HepG2 (cell line): ENCODE measurements at regions not wholly inside any gene's neighbourhood (a gene's known extent, or its start where the extent isn't known, plus 50 kb on each side); places are given as distances from the start of the nearest gene placed in this dataset.

ENCODE experiments used
- ATAC-seq: fragments of 200-7000 bp; cut with Tn5 transposase; 3 replicates; pipeline ENCODE4 v1.9.1; 2020; ENCODE audit warnings: mild to moderate bottlenecking, moderate library complexity
- BruUV-seq: library from RNA; stranded (reverse); fragments of 400-500 nt; replicated peaks from 2 replicates; lab custom pipeline; 2021; lab: Mats Ljungman, UMichigan
- CTCF ChIA-PET: fragments of 300-600 bp; formaldehyde crosslinking; extraction: SDS; loops from one replicate; lab custom pipeline; 2021; ENCODE audit warnings: low total read pairs, inconsistent platforms, low intra/inter-chr PET ratio; lab: Yijun Ruan, JAX
- POLR2A ChIA-PET: fragments of 350-600 bp; sonication (Branson Sonifier 250); formaldehyde crosslinking; loops from one replicate; lab custom pipeline; 2020; ENCODE audit warnings: antibody characterized with exemption, inconsistent platforms; lab: Yijun Ruan, JAX
- DNase-seq: peaks from one replicate; pipeline ENCODE4 v3.0.0-alpha.2; 2015; ENCODE audit warnings: low spot score
- FAIRE-seq: peaks from 3 replicates; lab custom pipeline; 2011; peaks lifted over from hg19 to GRCh38; lab: Jason Lieb, UNC
- H2AFZ ChIP-seq: one replicate; pipeline ENCODE4 v1.6.1; 2011; ENCODE audit warnings: low read length, inconsistent platforms
- H3K27ac ChIP-seq: fragments of 300-600 bp; 3 replicates; pipeline ENCODE4 v1.8.0; 2011; ENCODE audit warnings: mixed run types, mild to moderate bottlenecking, mixed read lengths, low read length, inconsistent platforms; ENCODE audit not compliant: insufficient read depth; ENCODE audit errors: extremely low read length
- H3K27me3 ChIP-seq, 2 experiments: fragments of 200-600 bp in 1 of 2; 2 replicates in 1 of 2; 3 replicates in 1 of 2; pipeline versions ENCODE4 v1.6.0 to v1.8.0; 2011; ENCODE audit warnings: low read length in 2 of 2, mild to moderate bottlenecking in 2 of 2, moderate library complexity in 2 of 2, inconsistent platforms in 1 of 2; ENCODE audit not compliant: insufficient read depth in 2 of 2, control insufficient read depth in 1 of 2
- H3K36me3 ChIP-seq, 2 experiments: fragments of 200-600 bp in 1 of 2; replicated peaks in 1 of 2; 2 replicates in 1 of 2; 3 replicates in 1 of 2; pipeline versions ENCODE4 v1.5.1 to v1.8.0; 2011; ENCODE audit warnings: low read length in 2 of 2, inconsistent platforms in 1 of 2; ENCODE audit not compliant: insufficient read depth in 2 of 2, control insufficient read depth in 1 of 2
- H3K4me1 ChIP-seq: 2 replicates; pipeline ENCODE4 v1.5.1; 2012; ENCODE audit warnings: low read length, inconsistent platforms; ENCODE audit not compliant: insufficient read depth
- H3K4me2 ChIP-seq: 2 replicates; pipeline ENCODE4 v1.6.0; 2011; ENCODE audit warnings: low read depth, low read length, inconsistent platforms
- H3K4me3 ChIP-seq, 3 experiments: fragments of 200-600 bp in 1 of 3; sonication (generic), shearing (Covaris generic) in 1 of 3; replicated peaks in 1 of 3; 2 replicates each; pipeline ENCODE4 v1.5.1; 2011 to 2016; ENCODE audit warnings: low read length in 3 of 3, inconsistent platforms in 2 of 3, low read depth in 2 of 3, mild to moderate bottlenecking in 2 of 3, control low read depth in 1 of 3, mixed read lengths in 1 of 3; ENCODE audit not compliant: insufficient read depth in 1 of 3
- H3K79me2 ChIP-seq: one replicate; pipeline ENCODE4 v1.6.1; 2011; ENCODE audit warnings: low read length, inconsistent platforms; ENCODE audit not compliant: insufficient read depth
- H3K9ac ChIP-seq: 2 replicates; pipeline ENCODE4 v1.6.0; 2011; ENCODE audit warnings: mild to moderate bottlenecking, low read depth, low read length, inconsistent platforms; ENCODE audit not compliant: insufficient read depth
- H3K9me3 ChIP-seq: 2 replicates; pipeline ENCODE4 v1.5.1; 2012; ENCODE audit warnings: mild to moderate bottlenecking, low read length
- H4K20me1 ChIP-seq: 2 replicates; pipeline ENCODE4 v1.6.0; 2011; ENCODE audit warnings: inconsistent platforms, mild to moderate bottlenecking, low read length, moderate library complexity; ENCODE audit not compliant: insufficient read depth
- DMAP1 ChIP-seq: IDR thresholded peaks from 2 replicates; pipeline ENCODE4 v1.6.1; 2016
- FOXO4 ChIP-seq: sonication (generic); formaldehyde crosslinking; conservative IDR thresholded peaks from 2 replicates; pipeline ENCODE4 v1.8.1; 2023; ENCODE audit warnings: missing genetic modification reagents
- HINFP ChIP-seq: sonication (generic); formaldehyde crosslinking; IDR thresholded peaks from 2 replicates; pipeline ENCODE4 v1.4.0; 2020; ENCODE audit warnings: low read depth, mild to moderate bottlenecking, missing genetic modification reagents
- HOXA9 ChIP-seq: sonication (generic); formaldehyde crosslinking; IDR thresholded peaks from 2 replicates; pipeline ENCODE4 v1.8.1; 2022; ENCODE audit warnings: missing genetic modification reagents, mild to moderate bottlenecking, moderate library complexity, borderline replicate concordance
- IKZF5 ChIP-seq: IDR thresholded peaks from 2 replicates; pipeline ENCODE4 v1.6.1; 2018; ENCODE audit warnings: missing genetic modification reagents, mild to moderate bottlenecking, missing compliant biosample characterization
- MBD4 ChIP-seq: IDR thresholded peaks from 2 replicates; pipeline ENCODE4 v1.6.1; 2012; ENCODE audit warnings: low read length, inconsistent platforms, borderline replicate concordance
- MXD3 ChIP-seq: IDR thresholded peaks from 2 replicates; pipeline ENCODE4 v1.6.1; 2016; ENCODE audit warnings: mild to moderate bottlenecking, missing biosample characterization, missing genetic modification reagents
- RAD21 ChIP-seq: fragments of 450-650 bp; formaldehyde crosslinking; IDR thresholded peaks from 2 replicates; pipeline ENCODE4 v1.5.0; 2020; ENCODE audit warnings: mild to moderate bottlenecking
- SKIL ChIP-seq: sonication (generic); formaldehyde crosslinking; IDR thresholded peaks from 2 replicates; pipeline ENCODE4 v1.8.0; 2022; ENCODE audit warnings: missing genetic modification reagents, mild to moderate bottlenecking, moderate library complexity, borderline replicate concordance
- SRSF1 ChIP-seq: fragments of 200-400 bp; formaldehyde crosslinking; optimal IDR thresholded peaks from 2 replicates; pipeline ENCODE3; 2017; ENCODE audit warnings: mild to moderate bottlenecking, low read depth, low read length, moderate library complexity
- ZNF564 ChIP-seq: sonication (generic); formaldehyde crosslinking; IDR thresholded peaks from 2 replicates; pipeline ENCODE4 v1.8.1; 2023; ENCODE audit warnings: mild to moderate bottlenecking, missing genetic modification reagents
- ZNF710 ChIP-seq: sonication (generic); formaldehyde crosslinking; IDR thresholded peaks from 2 replicates; pipeline ENCODE4 v1.5.0; 2020; ENCODE audit warnings: mild to moderate bottlenecking, missing genetic modification reagents, borderline replicate concordance
- ZNF773 ChIP-seq: sonication (generic); formaldehyde crosslinking; IDR thresholded peaks from 2 replicates; pipeline ENCODE4 v1.4.0; 2020; ENCODE audit warnings: missing genetic modification reagents, borderline replicate concordance
- ZNF83 ChIP-seq: sonication (generic); formaldehyde crosslinking; IDR thresholded peaks from 2 replicates; pipeline ENCODE4 v1.4.0; 2020; ENCODE audit warnings: missing genetic modification reagents, mild to moderate bottlenecking, borderline replicate concordance
- WGBS: methylation state at CpG from one replicate; pipeline ENCODE4 v1.1.6; 2017; ENCODE audit warnings: low lambda C conversion rate; 5-methylcytosine and 5-hydroxymethylcytosine counted together
- in situ Hi-C: cut with HindIII; loops from 2 replicates; pipeline ENCODE4 v1.10.0; 2017; ENCODE audit warnings: low pct_unique_long_range_greater_than_20kb; ENCODE audit not compliant: extremely low pct_ligation_motif_present
- intact Hi-C: fragments of 100-400 bp; cut with micrococcal nuclease; formaldehyde crosslinking; loops from one replicate; pipeline ENCODE4 v1.10.0; 2022; ENCODE audit not compliant: unreplicated experiment

- TF ChIP-seq MBD4 (no peak), SKIL (no peak), IKZF5 (CRISPR knock-in tag) (no peak), HOXA9 (CRISPR knock-in tag) (no peak)
Observed at GRCh38 chr2:184472481-184472880, 125.8 kb upstream of the ZNF804A start (continued).

- Histone ChIP-seq H3K4me2 (no peak overlapping the region), H3K4me3 (no peak overlapping the region), H4K20me1 (no peaks in the 10 kb centered on the region), H3K4me1 (no peaks in the 10 kb centered on the region), H3K36me3 (no peaks in the 10 kb centered on the region), H3K27me3 (no peaks in the 10 kb centered on the region), H3K9me3 (no peaks in the 10 kb centered on the region), H3K79me2 (no peaks in the 10 kb centered on the region), H3K9ac (no peak overlapping the region), H3K27ac (no peak overlapping the region), H2AFZ (no peak overlapping the region)
- 0% methylated on average over 1 of the region's 1 CpG for WGBS
- ATAC-seq (no peak), FAIRE-seq (no peak), DNase-seq (no peak)
- BruUV-seq: no TSS peak
- ChIA-PET CTCF (no interaction called here), POLR2A (no interaction called here)
- intact Hi-C loops (no loop called here), in situ Hi-C loops (no loop called here)
- TF ChIP-seq ZNF564 (CRISPR knock-in tag): no peak
- TF ChIP-seq FOXO4 (CRISPR knock-in tag): no peak
- TF ChIP-seq ZNF710: no peak
- TF ChIP-seq RAD21 (CRISPR knock-in tag): no peak
- TF ChIP-seq MXD3 (CRISPR knock-in tag): no peak
- no peak for TF ChIP-seq DMAP1 (CRISPR knock-in tag)
- no peak for TF ChIP-seq MBD4
- TF ChIP-seq HINFP (CRISPR knock-in tag): no peak
- no peak for TF ChIP-seq ZNF773 (CRISPR knock-in tag)
- no peak for TF ChIP-seq ZNF83 (CRISPR knock-in tag)
- TF ChIP-seq SRSF1: no peak
Observed at GRCh38 chr2:184481865-184482264, 116.5 kb upstream of the ZNF804A start.
